HCT116 (cell line): ENCODE measurements at regions not wholly inside any gene's neighbourhood (a gene's known extent, or its start where the extent isn't known, plus 50 kb on each side); places are given as distances from the start of the nearest gene placed in this dataset.

Source experiments
- ATAC-seq: fragments of 200-7000 bp; cut with Tn5 transposase; 2 replicates; pipeline ENCODE4 v1.9.1; 2020; ENCODE audit warnings: mild to moderate bottlenecking, moderate library complexity
- BruUV-seq: library from RNA; stranded (reverse); fragments of 400-500 nt; replicated peaks from 2 replicates; lab custom pipeline; 2021; lab: Mats Ljungman, UMichigan
- CTCF ChIA-PET: fragments of 300-600 bp; sonication (Branson Sonifier 250); formaldehyde crosslinking; loops from one replicate; lab custom pipeline; 2021; ENCODE audit warnings: antibody characterized with exemption; lab: Charles Lee
- POLR2A ChIA-PET: fragments of 300-600, 350-600 bp; sonication (Branson Sonifier 250); formaldehyde crosslinking; loops from one replicate; lab custom pipeline; 2021; ENCODE audit warnings: antibody characterized with exemption; lab: Charles Lee
- RAD21 ChIA-PET, 2 experiments: fragments of 300-600 bp; sonication (Branson Sonifier 250); formaldehyde crosslinking; loops; one replicate each; lab custom pipeline; 2023; ENCODE audit warnings: low total read pairs in 2 of 2; ENCODE audit not compliant: uncharacterized antibody in 2 of 2, unreplicated experiment in 2 of 2, low non-redundant PET in 1 of 2; lab: Charles Lee
- DNase-seq: peaks from one replicate; pipeline ENCODE4 v3.0.0-alpha.2; 2010; ENCODE audit warnings: low read depth, low spot score
- H2AFZ ChIP-seq: fragments of 200-600 bp; shearing (Covaris generic), sonication (generic); 2 replicates; pipeline ENCODE4 v1.6.1; 2017; ENCODE audit warnings: low read depth, mixed run types, mixed read lengths, antibody characterized with exemption, low read length; ENCODE audit not compliant: poor library complexity, severe bottlenecking
- H3K27ac ChIP-seq: 2 replicates; pipeline ENCODE4 v1.5.1; 2012; ENCODE audit warnings: low read depth, low read length
- H3K27me3 ChIP-seq: fragments of 200-600 bp; sonication (generic); 2 replicates; pipeline ENCODE4 v1.6.1; 2016; ENCODE audit warnings: mixed run types, low read length, mixed read lengths; ENCODE audit not compliant: insufficient read depth
- H3K36me3 ChIP-seq, 2 experiments: fragments of 200-500 bp in 1 of 2; fragments of 200-600 bp in 1 of 2; sonication (Bioruptor generic) in 1 of 2; sonication (generic) in 1 of 2; 2 replicates each; pipeline versions ENCODE4 v1.5.1 to v1.6.1; 2014 to 2016; ENCODE audit warnings: low read length in 2 of 2, inconsistent platforms in 1 of 2, mixed read lengths in 1 of 2, mixed run types in 1 of 2; ENCODE audit not compliant: insufficient read depth in 2 of 2, control insufficient read depth in 1 of 2
- H3K4me1 ChIP-seq, 2 experiments: fragments of 200-600 bp in 1 of 2; sonication (generic) in 1 of 2; 2 replicates each; pipeline versions ENCODE4 v1.5.1 to v1.6.1; 2012 to 2017; ENCODE audit warnings: low read length in 2 of 2, inconsistent platforms in 1 of 2, mild to moderate bottlenecking in 1 of 2, mixed read lengths in 1 of 2, mixed run types in 1 of 2, moderate library complexity in 1 of 2; ENCODE audit not compliant: insufficient read depth in 2 of 2, control insufficient read depth in 1 of 2
- H3K4me2 ChIP-seq: fragments of 200-600 bp; sonication (generic); 2 replicates; pipeline ENCODE4 v1.6.1; 2017; ENCODE audit warnings: mixed run types, low read length, mixed read lengths
- H3K4me3 ChIP-seq, 2 experiments: fragments of 200-600 bp in 1 of 2; sonication (generic) in 1 of 2; replicated peaks in 1 of 2; 2 replicates each; pipeline ENCODE4 v1.5.1; 2011 to 2016; ENCODE audit warnings: low read length in 2 of 2, control low read depth in 1 of 2, low read depth in 1 of 2, mild to moderate bottlenecking in 1 of 2, mixed read lengths in 1 of 2, mixed run types in 1 of 2
- H3K79me2 ChIP-seq: fragments of 200-600 bp; sonication (generic); 2 replicates; pipeline ENCODE4 v1.6.1; 2017; ENCODE audit warnings: mild to moderate bottlenecking, mixed run types, low read length, moderate library complexity, mixed read lengths; ENCODE audit not compliant: insufficient read depth
- H3K9ac ChIP-seq: fragments of 200-600 bp; sonication (generic); 2 replicates; pipeline ENCODE4 v1.6.1; 2016; ENCODE audit warnings: low read length, mixed read lengths
- H3K9me2 ChIP-seq: fragments of 200-600 bp; sonication (generic), shearing (Covaris generic); 2 replicates; pipeline ENCODE4 v1.6.1; 2017; ENCODE audit warnings: mixed run types, mild to moderate bottlenecking, moderate library complexity; ENCODE audit not compliant: insufficient read depth
- H3K9me3 ChIP-seq, 2 experiments: fragments of 200-500 bp in 1 of 2; fragments of 200-600 bp in 1 of 2; sonication (Bioruptor generic) in 1 of 2; sonication (generic) in 1 of 2; 2 replicates each; pipeline ENCODE4 v1.6.1; 2014 to 2017; ENCODE audit warnings: low read length in 2 of 2, mixed read lengths in 2 of 2, inconsistent platforms in 1 of 2, low read depth in 1 of 2, mild to moderate bottlenecking in 1 of 2, mixed run types in 1 of 2, moderate library complexity in 1 of 2; ENCODE audit not compliant: control insufficient read depth in 1 of 2, insufficient read depth in 1 of 2
- H4K20me1 ChIP-seq: fragments of 200-600 bp; sonication (generic), shearing (Covaris generic); 2 replicates; pipeline ENCODE4 v1.6.1; 2017; ENCODE audit warnings: mixed run types, mild to moderate bottlenecking, moderate library complexity; ENCODE audit not compliant: insufficient read depth
- CEBPB ChIP-seq: IDR thresholded peaks from 2 replicates; pipeline ENCODE4 v1.6.1; 2012; ENCODE audit warnings: low read depth
- CTCF ChIP-seq, 3 experiments: fragments of 200-600 bp in 1 of 3; sonication (generic) in 1 of 3; IDR thresholded peaks in 2 of 3; conservative IDR thresholded peaks in 1 of 3; 2 replicates each; pipeline ENCODE4 v1.5.1; 2012 to 2017; ENCODE audit warnings: low read depth in 2 of 3, low read length in 2 of 3, antibody characterized with exemption in 1 of 3, borderline replicate concordance in 1 of 3, control low read depth in 1 of 3, mild to moderate bottlenecking in 1 of 3, mixed read lengths in 1 of 3, mixed run types in 1 of 3, moderate library complexity in 1 of 3; ENCODE audit not compliant: insufficient read depth in 1 of 3
- EGR1 ChIP-seq: IDR thresholded peaks from 2 replicates; pipeline ENCODE4 v1.6.1; 2012; ENCODE audit warnings: low read depth
- EZH2phosphoT487 ChIP-seq: fragments of 200-600 bp; IDR thresholded peaks from 2 replicates; pipeline ENCODE4 v1.6.1; 2018; ENCODE audit warnings: antibody characterized with exemption, borderline replicate concordance
- FOSL1 ChIP-seq: IDR thresholded peaks from 2 replicates; pipeline ENCODE4 v1.6.1; 2012; ENCODE audit warnings: low read depth
- MAX ChIP-seq: IDR thresholded peaks from 2 replicates; pipeline ENCODE4 v1.6.1; 2012
- POLR2A ChIP-seq: IDR thresholded peaks from 2 replicates; pipeline ENCODE4 v1.7.0; 2011; ENCODE audit warnings: borderline replicate concordance; ENCODE audit not compliant: insufficient read depth, insufficient read length; ENCODE audit errors: extremely low read depth
- POLR2AphosphoS5 ChIP-seq: IDR thresholded peaks from 2 replicates; pipeline ENCODE4 v1.6.1; 2011; ENCODE audit warnings: mild to moderate bottlenecking, low read depth, low read length, moderate library complexity
- SP1 ChIP-seq: IDR thresholded peaks from 2 replicates; pipeline ENCODE4 v1.6.1; 2012; ENCODE audit warnings: low read depth
- SRF ChIP-seq: IDR thresholded peaks from 2 replicates; pipeline ENCODE4 v1.6.1; 2012; ENCODE audit warnings: low read depth
- ZNF274 ChIP-seq: fragments of 200-500 bp; sonication (Bioruptor generic); IDR thresholded peaks from 2 replicates; pipeline ENCODE4 v1.6.1; 2014; ENCODE audit warnings: mild to moderate bottlenecking, low read depth, low read length, inconsistent platforms
- intact Hi-C: fragments of 100-400 bp; cut with micrococcal nuclease; formaldehyde crosslinking; loops from 2 replicates; pipeline ENCODE4 v1.10.0; 2022
- TF ChIP-seq, protein P1 (sequence below): IDR thresholded peaks from 2 replicates; pipeline ENCODE4 v1.6.1; 2011; ENCODE audit warnings: mild to moderate bottlenecking, low read length, moderate library complexity; ENCODE audit not compliant: insufficient replicate concordance; ENCODE audit errors: extremely low read depth
- TF ChIP-seq, protein P2 (sequence below): IDR thresholded peaks from 2 replicates; pipeline ENCODE4 v1.6.1; 2012; ENCODE audit warnings: low read depth

DNA sequence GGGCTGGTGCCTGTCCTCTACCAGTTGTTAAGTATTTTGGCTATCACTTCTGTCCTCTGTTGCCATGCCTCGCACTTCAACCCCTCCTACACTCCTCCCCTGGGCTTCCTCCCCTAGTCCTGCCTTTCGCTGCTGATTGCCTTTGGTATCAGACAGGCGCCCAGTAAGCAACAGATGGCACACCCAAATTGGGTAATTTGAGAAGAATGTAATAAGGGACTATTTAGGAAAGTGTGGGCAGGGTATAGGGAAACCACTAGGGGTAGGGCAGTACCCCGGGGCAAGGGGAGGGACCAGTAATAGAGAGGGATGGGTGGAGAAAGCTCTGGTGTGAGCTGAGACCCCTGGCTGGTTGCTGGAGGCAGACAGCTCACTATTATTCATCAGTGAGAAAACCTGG, 172.7 kb upstream of the USP9X start (continued):
- TF ChIP-seq MAX (no peak), CEBPB (no peak), CTCF (IDR thresholded peaks at IDR 0.05 in 2 of 3, conservative IDR thresholded peaks at IDR 0.05 in 1 of 3; ENCODE audit: borderline replicate concordance in 1 of 3, insufficient read depth in 1 of 3, low read depth in 2 of 3, low read length in 2 of 3) (no peak)

DNA sequence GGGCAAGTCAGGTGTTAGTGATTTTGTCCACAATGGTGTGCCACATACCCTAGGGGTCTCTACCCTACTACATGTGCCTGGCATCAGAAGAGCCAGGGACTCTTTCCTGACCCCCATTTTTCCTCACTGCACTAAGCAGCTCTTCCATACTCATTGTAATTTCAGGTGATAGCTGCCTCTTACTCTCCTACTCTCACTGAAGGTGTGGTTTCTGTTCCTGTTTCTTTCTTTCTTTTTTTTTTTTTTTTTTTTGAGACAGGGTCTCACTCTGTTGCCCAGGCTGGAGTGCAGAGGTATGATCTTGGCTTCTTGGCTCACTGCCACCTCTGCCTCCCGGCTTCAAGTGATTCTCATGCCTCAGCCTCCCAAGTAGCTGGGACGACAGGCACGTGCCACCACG, 164.9 kb upstream of the USP9X start:
- Histone ChIP-seq H3K9me2 (no peaks in the 10 kb centered on the region), H3K4me2 (no peak overlapping the region), H3K79me2 (no peaks in the 10 kb centered on the region), H4K20me1 (no peaks in the 10 kb centered on the region), H3K27me3 (no peaks in the 10 kb centered on the region), H3K9me3 (no peaks in the 10 kb centered on the region), H3K4me3 (no peak overlapping the region), H2AFZ (no peak overlapping the region), H3K9ac (no peak overlapping the region), H3K36me3 (no peaks in the 10 kb centered on the region), H3K27ac (no peak overlapping the region), H3K4me1 (peaks cover 0 to 7% of the 10 kb centered on the region in 2 experiments; a peak in 2 of 4 replicates)
- RAD21 ChIA-PET: no interaction called here
- DNase-seq (no peak), ATAC-seq (no peak)
- TF ChIP-seq SRF (no peak), EGR1 (no peak), ZNF274 (no peak), POLR2AphosphoS5 (no peak), MAX (no peak), POLR2A (no peak), EZH2phosphoT487 (no peak), CEBPB (no peak), SP1 (no peak), FOSL1 (no peak)
- TF ChIP-seq, protein P1, sequence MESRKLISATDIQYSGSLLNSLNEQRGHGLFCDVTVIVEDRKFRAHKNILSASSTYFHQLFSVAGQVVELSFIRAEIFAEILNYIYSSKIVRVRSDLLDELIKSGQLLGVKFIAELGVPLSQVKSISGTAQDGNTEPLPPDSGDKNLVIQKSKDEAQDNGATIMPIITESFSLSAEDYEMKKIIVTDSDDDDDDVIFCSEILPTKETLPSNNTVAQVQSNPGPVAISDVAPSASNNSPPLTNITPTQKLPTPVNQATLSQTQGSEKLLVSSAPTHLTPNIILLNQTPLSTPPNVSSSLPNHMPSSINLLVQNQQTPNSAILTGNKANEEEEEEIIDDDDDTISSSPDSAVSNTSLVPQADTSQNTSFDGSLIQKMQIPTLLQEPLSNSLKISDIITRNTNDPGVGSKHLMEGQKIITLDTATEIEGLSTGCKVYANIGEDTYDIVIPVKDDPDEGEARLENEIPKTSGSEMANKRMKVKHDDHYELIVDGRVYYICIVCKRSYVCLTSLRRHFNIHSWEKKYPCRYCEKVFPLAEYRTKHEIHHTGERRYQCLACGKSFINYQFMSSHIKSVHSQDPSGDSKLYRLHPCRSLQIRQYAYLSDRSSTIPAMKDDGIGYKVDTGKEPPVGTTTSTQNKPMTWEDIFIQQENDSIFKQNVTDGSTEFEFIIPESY: no peak
- TF ChIP-seq, protein P2, sequence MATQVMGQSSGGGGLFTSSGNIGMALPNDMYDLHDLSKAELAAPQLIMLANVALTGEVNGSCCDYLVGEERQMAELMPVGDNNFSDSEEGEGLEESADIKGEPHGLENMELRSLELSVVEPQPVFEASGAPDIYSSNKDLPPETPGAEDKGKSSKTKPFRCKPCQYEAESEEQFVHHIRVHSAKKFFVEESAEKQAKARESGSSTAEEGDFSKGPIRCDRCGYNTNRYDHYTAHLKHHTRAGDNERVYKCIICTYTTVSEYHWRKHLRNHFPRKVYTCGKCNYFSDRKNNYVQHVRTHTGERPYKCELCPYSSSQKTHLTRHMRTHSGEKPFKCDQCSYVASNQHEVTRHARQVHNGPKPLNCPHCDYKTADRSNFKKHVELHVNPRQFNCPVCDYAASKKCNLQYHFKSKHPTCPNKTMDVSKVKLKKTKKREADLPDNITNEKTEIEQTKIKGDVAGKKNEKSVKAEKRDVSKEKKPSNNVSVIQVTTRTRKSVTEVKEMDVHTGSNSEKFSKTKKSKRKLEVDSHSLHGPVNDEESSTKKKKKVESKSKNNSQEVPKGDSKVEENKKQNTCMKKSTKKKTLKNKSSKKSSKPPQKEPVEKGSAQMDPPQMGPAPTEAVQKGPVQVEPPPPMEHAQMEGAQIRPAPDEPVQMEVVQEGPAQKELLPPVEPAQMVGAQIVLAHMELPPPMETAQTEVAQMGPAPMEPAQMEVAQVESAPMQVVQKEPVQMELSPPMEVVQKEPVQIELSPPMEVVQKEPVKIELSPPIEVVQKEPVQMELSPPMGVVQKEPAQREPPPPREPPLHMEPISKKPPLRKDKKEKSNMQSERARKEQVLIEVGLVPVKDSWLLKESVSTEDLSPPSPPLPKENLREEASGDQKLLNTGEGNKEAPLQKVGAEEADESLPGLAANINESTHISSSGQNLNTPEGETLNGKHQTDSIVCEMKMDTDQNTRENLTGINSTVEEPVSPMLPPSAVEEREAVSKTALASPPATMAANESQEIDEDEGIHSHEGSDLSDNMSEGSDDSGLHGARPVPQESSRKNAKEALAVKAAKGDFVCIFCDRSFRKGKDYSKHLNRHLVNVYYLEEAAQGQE: no peak
- CTCF ChIA-PET: no interaction called here
- POLR2A ChIA-PET: no interaction called here
- intact Hi-C loops: no loop called here
- BruUV-seq: no TSS peak
